GM23338 (cell line): ENCODE measurements at regions not wholly inside any gene's neighbourhood (a gene's known extent, or its start where the extent isn't known, plus 50 kb on each side); places are given as distances from the start of the nearest gene placed in this dataset.

ENCODE experiments used
- ATAC-seq: fragments of 200-7000 bp; cut with Tn5 transposase; 3 replicates; pipeline ENCODE4 v1.9.1; 2020
- DNase-seq: peaks from one replicate; pipeline ENCODE4 v3.0.0-alpha.2; 2015; ENCODE audit warnings: low spot score
- H2AFZ ChIP-seq: fragments of 200-600 bp; sonication (generic); 2 replicates; pipeline ENCODE4 v1.8.0; 2016; ENCODE audit warnings: antibody characterized with exemption, mild to moderate bottlenecking, moderate library complexity
- H3F3A ChIP-seq: fragments of 200-600 bp; sonication (generic); replicated peaks from 2 replicates; pipeline ENCODE4 v1.8.0; 2017; ENCODE audit warnings: antibody characterized with exemption, mixed run types, low read depth
- H3K27ac ChIP-seq: fragments of 200-600 bp; sonication (generic); 2 replicates; pipeline ENCODE4 v1.6.1; 2016; ENCODE audit warnings: low read depth
- H3K27me3 ChIP-seq: fragments of 200-600 bp; sonication (generic); 2 replicates; pipeline ENCODE4 v1.8.0; 2016; ENCODE audit warnings: mild to moderate bottlenecking, mixed run types, moderate library complexity; ENCODE audit not compliant: insufficient read depth
- H3K36me3 ChIP-seq: fragments of 200-600 bp; sonication (generic); 2 replicates; pipeline ENCODE4 v1.8.0; 2016; ENCODE audit warnings: mild to moderate bottlenecking; ENCODE audit not compliant: insufficient read depth
- H3K4me1 ChIP-seq: fragments of 200-600 bp; sonication (generic); 2 replicates; pipeline ENCODE4 v1.8.0; 2016; ENCODE audit warnings: mild to moderate bottlenecking, moderate library complexity; ENCODE audit not compliant: insufficient read depth
- H3K4me2 ChIP-seq: fragments of 200-600 bp; sonication (generic); 2 replicates; pipeline ENCODE4 v1.7.1; 2017; ENCODE audit warnings: mixed run types
- H3K4me3 ChIP-seq: fragments of 200-600 bp; sonication (generic); 2 replicates; pipeline ENCODE4 v1.6.1; 2016; ENCODE audit warnings: mixed run types
- H3K79me2 ChIP-seq: fragments of 200-600 bp; sonication (generic); replicated peaks from 2 replicates; pipeline ENCODE4 v1.8.0; 2017; ENCODE audit warnings: mild to moderate bottlenecking; ENCODE audit not compliant: insufficient read depth
- H3K9me2 ChIP-seq: fragments of 200-600 bp; sonication (generic); 2 replicates; pipeline ENCODE4 v1.8.0; 2017; ENCODE audit not compliant: insufficient read depth
- H4K20me1 ChIP-seq: fragments of 200-600 bp; sonication (generic); replicated peaks from 2 replicates; pipeline ENCODE4 v1.8.0; 2017; ENCODE audit warnings: mild to moderate bottlenecking; ENCODE audit not compliant: insufficient read depth
- H3K27ac Mint-ChIP-seq: 2 replicates; pipeline ENCODE4 v1.8.0; 2020; ENCODE audit warnings: inconsistent platforms, mild to moderate bottlenecking, moderate library complexity, mixed read lengths
- H3K27me3 Mint-ChIP-seq: 3 replicates; pipeline ENCODE4 v1.8.0; 2022; ENCODE audit warnings: low read depth, mild to moderate bottlenecking, moderate library complexity, mixed read lengths, inconsistent platforms; ENCODE audit not compliant: insufficient read depth, poor library complexity
- H3K36me3 Mint-ChIP-seq: 3 replicates; pipeline ENCODE4 v1.8.0; 2021; ENCODE audit warnings: low read depth, mild to moderate bottlenecking, inconsistent platforms, moderate library complexity, mixed read lengths
- H3K4me1 Mint-ChIP-seq: 3 replicates; pipeline ENCODE4 v1.8.0; 2020; ENCODE audit warnings: mild to moderate bottlenecking, inconsistent platforms, mixed read lengths
- H3K4me3 Mint-ChIP-seq: 3 replicates; pipeline ENCODE4 v1.8.0; 2021; ENCODE audit warnings: moderate library complexity, mild to moderate bottlenecking, inconsistent platforms, mixed read lengths
- H3K9me3 Mint-ChIP-seq: 3 replicates; pipeline ENCODE4 v1.8.0; 2020; ENCODE audit warnings: moderate library complexity, mild to moderate bottlenecking, inconsistent platforms, mixed read lengths
- CREB1 ChIP-seq: fragments of 250-450 bp; sonication (Bioruptor Pico); IDR thresholded peaks from 2 replicates; pipeline ENCODE4 v1.5.0; 2020; ENCODE audit warnings: low read depth, mild to moderate bottlenecking, moderate library complexity
- EZH2 ChIP-seq: fragments of 200-600 bp; sonication (generic); IDR thresholded peaks from one replicate; pipeline ENCODE4 v1.8.0; 2017; ENCODE audit warnings: antibody characterized with exemption, mild to moderate bottlenecking, low read depth; ENCODE audit not compliant: unreplicated experiment
- EZH2phosphoT487 ChIP-seq: fragments of 200-600 bp; sonication (generic); IDR thresholded peaks from one replicate; pipeline ENCODE4 v1.8.1; 2018; ENCODE audit warnings: antibody characterized with exemption; ENCODE audit not compliant: unreplicated experiment
- JUNB ChIP-seq: IDR thresholded peaks from one replicate; pipeline ENCODE4 v1.6.1; 2016; ENCODE audit warnings: antibody characterized with exemption; ENCODE audit not compliant: unreplicated experiment
- NANOG ChIP-seq: IDR thresholded peaks from 2 replicates; pipeline ENCODE4 v1.6.1; 2016; ENCODE audit warnings: antibody characterized with exemption, borderline replicate concordance
- STAT1 ChIP-seq: IDR thresholded peaks from one replicate; pipeline ENCODE4 v1.6.1; 2016; ENCODE audit warnings: antibody characterized with exemption; ENCODE audit not compliant: unreplicated experiment
- ZNF114 ChIP-seq: fragments of 250-450 bp; sonication (Bioruptor Pico); IDR thresholded peaks from 2 replicates; pipeline ENCODE4 v1.5.0; 2020; ENCODE audit warnings: mild to moderate bottlenecking, moderate library complexity
- TF ChIP-seq, protein P1 (sequence below): IDR thresholded peaks from 2 replicates; pipeline ENCODE4 v1.6.1; 2016; ENCODE audit warnings: antibody characterized with exemption
- TF ChIP-seq, protein P2 (sequence below): IDR thresholded peaks from one replicate; pipeline ENCODE4 v1.6.1; 2018; ENCODE audit warnings: antibody characterized with exemption; ENCODE audit not compliant: unreplicated experiment

DNA sequence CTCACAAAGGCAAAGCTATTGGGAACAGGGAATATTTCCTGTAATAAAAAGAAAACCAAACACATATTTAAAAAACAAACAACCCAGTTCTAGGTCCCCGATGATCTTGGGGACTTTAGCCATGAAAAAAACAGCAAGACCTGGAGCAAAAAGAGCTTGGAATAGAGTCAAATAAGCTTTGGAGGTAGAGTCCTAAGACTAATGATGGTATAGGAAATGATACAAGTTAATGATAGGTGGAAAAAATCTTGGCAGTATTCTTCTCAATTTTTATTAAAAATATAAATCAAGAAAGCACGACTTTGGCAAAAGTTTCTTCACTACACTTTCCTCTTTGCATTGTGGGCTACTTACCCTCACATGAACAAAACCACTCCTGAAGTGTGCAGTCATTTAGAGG is 481.5 kb downstream of the EBF1 start (continued):
- TF ChIP-seq EZH2 (no peak), EZH2phosphoT487 (no peak), STAT1 (no peak), ZNF114 (CRISPR knock-in tag) (no peak)
- TF ChIP-seq, protein P1, sequence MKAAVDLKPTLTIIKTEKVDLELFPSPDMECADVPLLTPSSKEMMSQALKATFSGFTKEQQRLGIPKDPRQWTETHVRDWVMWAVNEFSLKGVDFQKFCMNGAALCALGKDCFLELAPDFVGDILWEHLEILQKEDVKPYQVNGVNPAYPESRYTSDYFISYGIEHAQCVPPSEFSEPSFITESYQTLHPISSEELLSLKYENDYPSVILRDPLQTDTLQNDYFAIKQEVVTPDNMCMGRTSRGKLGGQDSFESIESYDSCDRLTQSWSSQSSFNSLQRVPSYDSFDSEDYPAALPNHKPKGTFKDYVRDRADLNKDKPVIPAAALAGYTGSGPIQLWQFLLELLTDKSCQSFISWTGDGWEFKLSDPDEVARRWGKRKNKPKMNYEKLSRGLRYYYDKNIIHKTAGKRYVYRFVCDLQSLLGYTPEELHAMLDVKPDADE: no peak

DNA sequence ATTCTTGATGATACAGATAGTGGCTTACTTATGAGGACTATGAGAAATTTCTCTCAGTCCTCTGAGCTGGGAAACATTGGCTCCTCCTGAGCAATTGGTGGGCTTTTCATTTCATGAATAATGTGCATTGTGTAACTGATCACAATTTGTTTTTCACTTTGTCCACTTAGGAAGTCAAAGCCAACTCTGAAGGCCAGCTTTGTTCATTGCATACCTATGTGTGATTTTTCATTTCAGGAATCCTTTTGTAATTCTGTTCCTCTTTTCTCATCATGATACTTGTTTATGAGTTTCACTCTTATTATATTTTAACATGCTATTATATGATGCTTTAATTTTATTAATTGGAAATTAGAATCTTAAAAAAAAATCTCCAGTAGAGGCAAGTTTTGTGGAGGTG is 483.0 kb downstream of the EBF1 start:
- Mint-ChIP-seq H3K36me3 (no peaks in the 10 kb centered on the region), H3K9me3 (no peaks in the 10 kb centered on the region), H3K27me3 (no peaks in the 10 kb centered on the region), H3K4me1 (no peaks in the 10 kb centered on the region; the same call in 2 of the 3 replicates), H3K4me3 (no peak overlapping the region), H3K27ac (no peak overlapping the region)
- no peak overlapping the region for H2AFZ ChIP-seq
- no peaks in the 10 kb centered on the region for H3F3A ChIP-seq
- DNase-seq: no peak
- H3K9me2 ChIP-seq: 0 out of 2 replicates have a peak, but pooled peaks cover 9% of the 10 kb centered on the region
- no peaks in the 10 kb centered on the region for H3K27me3 ChIP-seq
- H3K4me2 ChIP-seq: no peak overlapping the region
- H3K4me1 ChIP-seq: no peaks in the 10 kb centered on the region
- TF ChIP-seq EZH2: no peak
- H3K79me2 ChIP-seq: no peaks in the 10 kb centered on the region
- no peak overlapping the region for H3K4me3 ChIP-seq
- no peaks in the 10 kb centered on the region for H4K20me1 ChIP-seq
- ATAC-seq: no peak
- no peak overlapping the region for H3K27ac ChIP-seq
- H3K36me3 ChIP-seq: no peaks in the 10 kb centered on the region

DNA sequence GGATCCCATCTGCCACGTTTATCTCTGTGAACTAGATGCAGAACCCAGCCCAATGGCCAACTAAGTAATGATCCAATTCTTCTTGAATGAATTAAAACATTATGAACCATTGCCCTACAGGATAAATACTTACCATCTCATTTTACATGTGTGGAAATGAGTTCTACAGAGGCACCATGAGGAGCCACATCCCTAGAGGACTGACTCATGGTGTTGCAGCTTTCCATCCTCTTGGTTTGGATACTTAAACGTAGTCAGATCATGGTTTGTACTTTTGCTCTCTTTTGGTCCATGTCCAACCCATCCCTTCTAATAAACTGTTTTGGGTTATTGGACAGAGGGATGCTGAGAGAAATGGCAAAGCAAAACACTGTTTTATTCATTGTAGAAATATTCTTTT is 484.8 kb downstream of the EBF1 start:
- Histone ChIP-seq H3K4me2 (no peak overlapping the region), H3K4me1 (no peaks in the 10 kb centered on the region), H3K36me3 (no peaks in the 10 kb centered on the region), H3K9me2 (0 out of 2 replicates have a peak, but pooled peaks cover 15% of the 10 kb centered on the region), H3K79me2 (no peaks in the 10 kb centered on the region), H3K27me3 (no peaks in the 10 kb centered on the region), H3F3A (no peaks in the 10 kb centered on the region), H2AFZ (no peak overlapping the region), H4K20me1 (no peaks in the 10 kb centered on the region), H3K4me3 (no peak overlapping the region), H3K27ac (no peak overlapping the region)
- H3K27me3 Mint-ChIP-seq: no peaks in the 10 kb centered on the region
- no peak overlapping the region for H3K27ac Mint-ChIP-seq
- no peaks in the 10 kb centered on the region for H3K36me3 Mint-ChIP-seq
- no peak for DNase-seq
- TF ChIP-seq STAT1 (no peak), CREB1 (CRISPR knock-in tag) (no peak), ZNF114 (CRISPR knock-in tag) (no peak), JUNB (no peak), NANOG (no peak), EZH2 (no peak), EZH2phosphoT487 (no peak)
- TF ChIP-seq, protein P2, sequence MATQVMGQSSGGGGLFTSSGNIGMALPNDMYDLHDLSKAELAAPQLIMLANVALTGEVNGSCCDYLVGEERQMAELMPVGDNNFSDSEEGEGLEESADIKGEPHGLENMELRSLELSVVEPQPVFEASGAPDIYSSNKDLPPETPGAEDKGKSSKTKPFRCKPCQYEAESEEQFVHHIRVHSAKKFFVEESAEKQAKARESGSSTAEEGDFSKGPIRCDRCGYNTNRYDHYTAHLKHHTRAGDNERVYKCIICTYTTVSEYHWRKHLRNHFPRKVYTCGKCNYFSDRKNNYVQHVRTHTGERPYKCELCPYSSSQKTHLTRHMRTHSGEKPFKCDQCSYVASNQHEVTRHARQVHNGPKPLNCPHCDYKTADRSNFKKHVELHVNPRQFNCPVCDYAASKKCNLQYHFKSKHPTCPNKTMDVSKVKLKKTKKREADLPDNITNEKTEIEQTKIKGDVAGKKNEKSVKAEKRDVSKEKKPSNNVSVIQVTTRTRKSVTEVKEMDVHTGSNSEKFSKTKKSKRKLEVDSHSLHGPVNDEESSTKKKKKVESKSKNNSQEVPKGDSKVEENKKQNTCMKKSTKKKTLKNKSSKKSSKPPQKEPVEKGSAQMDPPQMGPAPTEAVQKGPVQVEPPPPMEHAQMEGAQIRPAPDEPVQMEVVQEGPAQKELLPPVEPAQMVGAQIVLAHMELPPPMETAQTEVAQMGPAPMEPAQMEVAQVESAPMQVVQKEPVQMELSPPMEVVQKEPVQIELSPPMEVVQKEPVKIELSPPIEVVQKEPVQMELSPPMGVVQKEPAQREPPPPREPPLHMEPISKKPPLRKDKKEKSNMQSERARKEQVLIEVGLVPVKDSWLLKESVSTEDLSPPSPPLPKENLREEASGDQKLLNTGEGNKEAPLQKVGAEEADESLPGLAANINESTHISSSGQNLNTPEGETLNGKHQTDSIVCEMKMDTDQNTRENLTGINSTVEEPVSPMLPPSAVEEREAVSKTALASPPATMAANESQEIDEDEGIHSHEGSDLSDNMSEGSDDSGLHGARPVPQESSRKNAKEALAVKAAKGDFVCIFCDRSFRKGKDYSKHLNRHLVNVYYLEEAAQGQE: no peak
- TF ChIP-seq, protein P1: no peak
- no peaks in the 10 kb centered on the region; the same call in 2 of the 3 replicates for H3K4me1 Mint-ChIP-seq
- ATAC-seq: no peak
- H3K4me3 Mint-ChIP-seq: no peak overlapping the region
- H3K9me3 Mint-ChIP-seq: no peaks in the 10 kb centered on the region
